ENCODE measurements at regions not wholly inside any gene's neighbourhood (a gene's known extent, or its start where the extent isn't known, plus 50 kb on each side); places are given as distances from the start of the nearest gene placed in this dataset.
A peak's percentile ranks its signal among the peaks of the same experiment; 100 is the strongest.

GRCh38 chr9:108544866-108545265 is 310.9 kb downstream of the ACTL7B start:
- Histone ChIP-seq H3K9me3 (replicated peaks in 1 of 2; ENCODE audit: control insufficient read depth in 1 of 2, insufficient read depth in 1 of 2, low read length in 2 of 2) (no peaks in the 10 kb centered on the region), H3K27me3 (ENCODE audit: control insufficient read depth in 2 of 2, insufficient read depth in 2 of 2, low read length in 2 of 2) (no peaks in the 10 kb centered on the region), H3K27ac (ENCODE audit: low read depth in 1 of 2, low read length in 2 of 2) (no peak overlapping the region), H2AFZ (ENCODE audit: insufficient read depth, low read depth, low read length, poor library complexity, severe bottlenecking) (no peak overlapping the region), H3K4me2 (replicated peaks; ENCODE audit: extremely low read depth, low read length, poor library complexity, severe bottlenecking) (no peak overlapping the region), H3K4me1 (ENCODE audit: control insufficient read depth in 1 of 2, insufficient read depth in 2 of 2, low read length in 2 of 2) (no peaks in the 10 kb centered on the region), H3K36me3 (replicated peaks in 1 of 2; ENCODE audit: control insufficient read depth in 1 of 2, insufficient read depth in 2 of 2, low read length in 2 of 2) (no peaks in the 10 kb centered on the region), H3K4me3 (replicated peaks in 1 of 3; ENCODE audit: low read depth in 2 of 3, low read length in 3 of 3) (no peak overlapping the region), H4K20me1 (ENCODE audit: insufficient read depth, low read length) (no peaks in the 10 kb centered on the region), H3K9ac (ENCODE audit: insufficient read depth, low read length, poor library complexity, severe bottlenecking) (no peak overlapping the region), H3K79me2 (ENCODE audit: insufficient read depth, low read length) (no peaks in the 10 kb centered on the region)
- peaks cover 0 to 5% (median 0%) of the 10 kb centered on the region in 3 donors for H3K27me3 Mint-ChIP-seq (ENCODE audit: low read depth in 3 of 3)
- no peaks in the 10 kb centered on the region for H3K36me3 Mint-ChIP-seq
- no peak overlapping the region for H3K4me3 Mint-ChIP-seq
- H3K4me1 Mint-ChIP-seq: peaks cover 11% of the 10 kb centered on the region
- TF ChIP-seq, protein P1, sequence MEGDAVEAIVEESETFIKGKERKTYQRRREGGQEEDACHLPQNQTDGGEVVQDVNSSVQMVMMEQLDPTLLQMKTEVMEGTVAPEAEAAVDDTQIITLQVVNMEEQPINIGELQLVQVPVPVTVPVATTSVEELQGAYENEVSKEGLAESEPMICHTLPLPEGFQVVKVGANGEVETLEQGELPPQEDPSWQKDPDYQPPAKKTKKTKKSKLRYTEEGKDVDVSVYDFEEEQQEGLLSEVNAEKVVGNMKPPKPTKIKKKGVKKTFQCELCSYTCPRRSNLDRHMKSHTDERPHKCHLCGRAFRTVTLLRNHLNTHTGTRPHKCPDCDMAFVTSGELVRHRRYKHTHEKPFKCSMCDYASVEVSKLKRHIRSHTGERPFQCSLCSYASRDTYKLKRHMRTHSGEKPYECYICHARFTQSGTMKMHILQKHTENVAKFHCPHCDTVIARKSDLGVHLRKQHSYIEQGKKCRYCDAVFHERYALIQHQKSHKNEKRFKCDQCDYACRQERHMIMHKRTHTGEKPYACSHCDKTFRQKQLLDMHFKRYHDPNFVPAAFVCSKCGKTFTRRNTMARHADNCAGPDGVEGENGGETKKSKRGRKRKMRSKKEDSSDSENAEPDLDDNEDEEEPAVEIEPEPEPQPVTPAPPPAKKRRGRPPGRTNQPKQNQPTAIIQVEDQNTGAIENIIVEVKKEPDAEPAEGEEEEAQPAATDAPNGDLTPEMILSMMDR (IDR thresholded peaks at IDR 0.05): no peak
- peaks cover 0 to 3% (median 0%) of the 10 kb centered on the region in 7 donors for H3K9me3 Mint-ChIP-seq
- 97% methylated on average over 2 of the region's 2 CpGs for WGBS (ENCODE audit: insufficient coverage)
- intact Hi-C loops (cut with micrococcal nuclease): no loop called here
- no peak for DNase-seq
- peak overlapping the region in 1 of 7 donors; percentile 60 for H3K27ac Mint-ChIP-seq

DNA sequence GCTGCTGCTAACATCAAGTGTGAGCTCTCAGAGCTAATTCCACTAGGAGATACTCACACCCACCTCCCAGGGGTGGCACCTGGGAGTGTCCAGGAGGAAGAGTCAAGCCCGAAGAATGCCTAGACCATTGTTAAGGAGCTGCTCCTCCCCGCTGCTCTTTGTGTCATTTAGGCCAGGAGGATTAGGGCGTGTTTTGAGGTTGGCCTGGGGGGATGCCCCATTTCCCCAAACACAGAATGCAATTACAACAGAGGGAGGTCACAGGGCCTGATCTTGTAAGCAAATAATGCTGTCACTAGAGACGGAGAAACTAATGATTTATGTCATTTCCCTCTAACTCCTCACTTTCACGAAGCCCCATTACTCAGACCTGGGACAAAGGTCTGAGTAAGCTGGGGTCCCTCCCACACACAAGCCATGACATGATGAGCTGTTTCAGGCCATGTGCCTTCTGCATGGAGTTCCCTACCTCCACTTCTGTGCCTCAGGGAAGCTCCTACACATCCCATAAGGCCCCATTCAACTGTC is 312.5 kb downstream of the ACTL7B start:
- peaks cover 11% of the 10 kb centered on the region for H3K4me1 Mint-ChIP-seq
- WGBS (ENCODE audit: insufficient coverage): 44% methylated on average over 1 of the region's 5 CpGs
- H3K36me3 Mint-ChIP-seq: no peaks in the 10 kb centered on the region
- no peak overlapping the region for H2AFZ ChIP-seq (ENCODE audit: insufficient read depth, low read depth, low read length, poor library complexity, severe bottlenecking)
- H3K9me3 ChIP-seq (replicated peaks in 1 of 2; ENCODE audit: control insufficient read depth in 1 of 2, insufficient read depth in 1 of 2, low read length in 2 of 2): no peaks in the 10 kb centered on the region
- intact Hi-C loops (cut with micrococcal nuclease): no loop called here
- peaks cover 0 to 3% (median 0%) of the 10 kb centered on the region in 7 donors for H3K9me3 Mint-ChIP-seq
- H3K27me3 ChIP-seq (ENCODE audit: control insufficient read depth in 2 of 2, insufficient read depth in 2 of 2, low read length in 2 of 2): no peaks in the 10 kb centered on the region
- H3K36me3 ChIP-seq (replicated peaks in 1 of 2; ENCODE audit: control insufficient read depth in 1 of 2, insufficient read depth in 2 of 2, low read length in 2 of 2): no peaks in the 10 kb centered on the region
- H3K4me3 Mint-ChIP-seq: no peak overlapping the region
- no peak overlapping the region for H3K9ac ChIP-seq (ENCODE audit: insufficient read depth, low read length, poor library complexity, severe bottlenecking)
- no peaks in the 10 kb centered on the region for H3K4me1 ChIP-seq (ENCODE audit: control insufficient read depth in 1 of 2, insufficient read depth in 2 of 2, low read length in 2 of 2)
- peaks cover 0 to 9% (median 0%) of the 10 kb centered on the region in 3 donors for H3K27me3 Mint-ChIP-seq (ENCODE audit: low read depth in 3 of 3)
- H3K27ac ChIP-seq (ENCODE audit: low read depth in 1 of 2, low read length in 2 of 2): no peak overlapping the region
- no peaks in the 10 kb centered on the region for H4K20me1 ChIP-seq (ENCODE audit: insufficient read depth, low read length)
- no peaks in the 10 kb centered on the region for H3K79me2 ChIP-seq (ENCODE audit: insufficient read depth, low read length)
- no peak overlapping the region for H3K4me3 ChIP-seq (replicated peaks in 1 of 3; ENCODE audit: low read depth in 2 of 3, low read length in 3 of 3)
- TF ChIP-seq, protein P1 (IDR thresholded peaks at IDR 0.05): no peak
- peak overlapping the region in 1 of 7 donors; percentile 15 for H3K27ac Mint-ChIP-seq
- DNase-seq: peak in 2 of 3 donors; percentile 4 to 29
- no peak overlapping the region for H3K4me2 ChIP-seq (replicated peaks; ENCODE audit: extremely low read depth, low read length, poor library complexity, severe bottlenecking)

Data from CD14-positive monocyte (primary cell).